ENCODE measurements at regions not wholly inside any gene's neighbourhood (a gene's known extent, or its start where the extent isn't known, plus 50 kb on each side); places are given as distances from the start of the nearest gene placed in this dataset.
"Not testable (repeated sequence)": the region's sequence is repeated elsewhere in the genome, so short reads cannot be mapped to it uniquely, and the experiment has no call there.

DNA sequence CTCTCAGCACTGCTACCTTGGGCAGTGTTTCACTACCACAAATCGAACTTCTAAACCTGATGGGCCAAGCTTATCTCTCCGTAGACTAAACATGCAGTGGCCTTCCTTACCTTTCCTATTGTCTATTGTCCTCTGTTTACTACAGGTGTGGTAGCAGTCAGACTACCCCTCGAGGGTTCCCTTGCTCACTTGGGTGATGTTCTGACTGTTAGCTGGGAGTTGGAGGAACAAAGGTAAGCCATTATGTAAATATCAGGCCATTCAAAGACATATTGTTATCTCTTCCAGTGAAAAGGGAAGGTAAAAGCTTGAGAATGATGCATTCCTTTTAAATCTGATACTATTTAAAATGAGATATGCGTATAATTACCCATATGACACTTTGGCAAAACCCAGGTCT lies 828.3 kb upstream of the EEF2KMT start:
- DNase-seq (ENCODE audit: low read depth) = no peak

- no peak for DNase-seq (ENCODE audit: low read depth)
Observed at GRCh38 chr16:5922686-5923085, 825.1 kb upstream of the EEF2KMT start.

- DNase-seq (ENCODE audit: low read depth) = no peak
Observed at GRCh38 chr16:5918567-5919130, 821.1 kb upstream of the EEF2KMT start.

DNA sequence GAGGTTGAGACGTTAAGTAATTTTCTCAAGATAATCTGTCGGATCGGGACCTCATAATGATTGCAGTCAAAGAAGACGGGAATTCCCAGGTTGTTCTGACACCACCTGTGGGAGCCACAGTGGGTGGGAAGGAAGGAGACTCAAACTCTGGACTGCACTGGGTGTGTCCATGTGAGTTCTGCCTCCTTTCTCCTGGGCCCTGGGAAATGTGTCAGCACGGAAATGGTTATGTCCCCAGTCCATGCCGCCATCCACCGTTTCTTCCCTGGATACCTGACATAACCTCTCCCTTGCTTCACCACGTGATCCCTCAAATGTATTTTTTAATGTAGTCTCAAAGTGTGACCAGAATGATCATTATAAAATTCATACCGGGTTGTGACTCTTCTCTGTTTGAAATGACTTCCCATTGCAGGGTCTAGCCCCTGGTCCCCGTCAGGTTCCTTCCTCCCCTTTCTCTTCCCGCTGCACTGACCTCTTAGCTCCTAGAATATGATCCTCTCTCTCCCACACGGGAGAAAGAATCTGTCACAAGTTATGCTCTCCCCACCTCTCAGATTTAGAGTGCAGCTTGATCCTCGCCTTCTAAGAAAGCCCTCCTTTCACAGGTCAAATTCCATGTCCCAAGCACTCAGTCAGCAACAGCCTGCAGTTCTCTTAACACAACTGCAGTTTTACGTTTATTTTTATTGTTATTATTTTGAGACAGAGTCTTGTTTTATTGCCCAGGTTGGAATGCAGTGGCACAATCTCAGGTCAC lies 820.0 kb upstream of the EEF2KMT start:
- DNase-seq (ENCODE audit: low read depth) = peak; percentile 31

- peak; percentile 94 for DNase-seq (ENCODE audit: low read depth)
Observed at GRCh38 chr16:5916711-5917191, 819.2 kb upstream of the EEF2KMT start.

- no peak for DNase-seq (ENCODE audit: low read depth)
Observed at GRCh38 chr16:5911241-5911640, 813.6 kb upstream of the EEF2KMT start.

- not testable (repeated sequence) for DNase-seq (ENCODE audit: low read depth)
Observed at GRCh38 chr16:5909556-5909955, 812.0 kb upstream of the EEF2KMT start.

- DNase-seq (ENCODE audit: low read depth) = no peak
Observed at GRCh38 chr16:5907544-5907943, 809.9 kb upstream of the EEF2KMT start.

- DNase-seq (ENCODE audit: low read depth) = no peak
Observed at GRCh38 chr16:5906351-5906750, 808.8 kb upstream of the EEF2KMT start.

GRCh38 chr16:5905935-5906334 lies 808.3 kb upstream of the EEF2KMT start:
- DNase-seq (ENCODE audit: low read depth) = peak; percentile 94

DNA sequence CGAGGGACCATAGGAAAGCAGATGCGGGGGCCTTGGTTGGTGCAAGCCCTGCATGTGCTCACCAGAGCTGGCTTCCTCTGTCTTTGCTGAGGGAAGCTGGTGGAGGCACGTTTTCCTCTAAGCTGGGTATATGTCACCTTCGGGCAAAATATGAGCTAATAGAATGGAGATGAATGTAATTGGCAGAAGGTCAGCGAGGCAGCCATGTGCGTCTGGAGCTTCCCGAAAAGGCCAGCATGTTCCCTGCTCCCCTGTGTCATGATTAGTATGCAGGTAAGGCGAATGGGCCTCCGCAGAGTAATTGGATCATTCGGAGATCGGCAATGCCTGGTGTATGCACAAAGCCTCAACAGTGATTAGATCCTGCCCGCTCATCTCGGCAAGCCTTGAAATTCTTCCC lies 806.2 kb upstream of the EEF2KMT start:
- DNase-seq (ENCODE audit: low read depth) = no peak

DNA sequence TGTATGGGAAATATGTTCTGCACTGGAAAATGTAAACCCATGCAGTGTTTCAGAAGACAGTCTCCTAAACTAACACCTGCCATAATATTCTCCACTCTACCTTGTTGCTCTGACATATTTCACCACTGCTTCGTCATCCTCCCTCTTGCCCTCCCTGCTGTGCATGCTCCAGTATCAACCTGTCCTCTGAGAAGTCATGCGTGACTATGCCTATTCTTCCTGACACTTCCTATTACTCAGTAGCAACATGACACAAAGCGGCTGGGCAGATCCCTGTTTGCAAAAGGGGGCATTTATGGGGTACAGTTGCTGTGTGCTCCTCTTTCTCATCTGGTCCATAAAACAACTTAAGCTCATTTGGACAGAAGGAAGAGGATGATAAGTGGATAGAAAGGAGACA lies 805.6 kb upstream of the EEF2KMT start:
- DNase-seq (ENCODE audit: low read depth) = peak; percentile 52

DNA sequence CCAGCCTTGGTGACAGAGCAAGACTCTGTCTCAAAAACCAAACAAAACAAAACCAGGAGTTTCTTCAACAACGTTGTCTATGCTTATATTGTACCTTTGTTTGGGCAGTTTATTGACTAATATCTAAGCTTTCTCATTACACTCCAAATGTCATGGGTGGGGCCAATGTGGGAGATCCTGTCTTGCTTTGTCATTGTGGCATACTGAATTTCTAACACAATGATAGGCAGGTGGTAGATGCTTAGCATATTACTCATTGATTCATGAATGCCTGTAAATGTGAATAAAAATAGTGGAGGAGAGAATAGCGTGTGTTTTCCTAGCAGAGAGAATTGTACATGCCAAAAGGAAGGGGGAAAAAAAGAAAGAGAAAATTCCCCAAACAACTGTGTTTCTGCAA lies 802.5 kb upstream of the EEF2KMT start:
- peak; percentile 59 for DNase-seq (ENCODE audit: low read depth)

DNA sequence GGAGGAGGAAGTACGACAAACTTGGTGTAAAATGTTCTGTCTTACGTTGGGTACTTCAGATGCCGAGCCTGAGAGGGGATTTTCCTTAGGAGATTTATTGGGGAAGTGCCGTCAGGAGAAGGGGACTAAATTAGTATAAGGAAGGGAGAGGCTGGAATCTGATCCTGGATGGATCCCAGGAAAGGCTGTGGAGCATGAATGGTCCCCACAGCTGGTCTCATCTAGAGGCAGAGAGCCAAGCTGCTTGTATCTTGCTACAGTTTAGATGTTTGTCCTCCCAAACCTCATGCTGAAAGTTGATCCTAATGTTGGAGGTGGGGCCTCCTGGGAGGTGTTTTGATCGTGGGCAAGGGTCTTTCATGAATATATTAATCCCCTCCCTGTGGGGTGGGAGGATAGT lies 798.4 kb upstream of the EEF2KMT start:
- no peak for DNase-seq (ENCODE audit: low read depth)

GRCh38 chr16:5895137-5895536 lies 797.5 kb upstream of the EEF2KMT start:
- DNase-seq (ENCODE audit: low read depth) = peak; percentile 85

DNA sequence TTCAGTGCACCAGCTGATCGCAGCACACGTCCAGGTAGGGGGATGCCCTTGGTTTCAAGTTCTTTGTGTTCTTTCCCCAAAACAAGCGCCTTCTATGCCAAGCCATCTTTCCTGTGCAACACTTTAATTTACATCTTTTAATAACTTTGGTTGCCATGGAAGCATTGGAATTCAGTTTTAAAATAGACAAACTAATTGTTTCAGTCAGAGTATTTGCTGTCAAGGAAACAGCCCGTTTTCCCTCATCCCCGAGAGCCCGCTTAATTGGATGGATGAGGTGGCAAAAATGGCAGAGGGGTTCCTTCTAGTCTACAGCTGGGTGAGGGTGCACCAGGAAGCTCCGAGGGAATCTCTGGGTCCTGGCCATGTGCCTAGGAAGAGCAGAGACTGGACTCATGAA lies 793.7 kb upstream of the EEF2KMT start:
- no peak for DNase-seq (ENCODE audit: low read depth)

- no peak for DNase-seq (ENCODE audit: low read depth)
Observed at GRCh38 chr16:5885521-5885920, 787.9 kb upstream of the EEF2KMT start.

GRCh38 chr16:5884996-5885395 lies 787.4 kb upstream of the EEF2KMT start:
- no peak for DNase-seq (ENCODE audit: low read depth)

- no peak for DNase-seq (ENCODE audit: low read depth)
Observed at GRCh38 chr16:5884339-5884738, 786.7 kb upstream of the EEF2KMT start.

GRCh38 chr16:5882087-5882640 lies 784.6 kb upstream of the EEF2KMT start:
- no peak for DNase-seq (ENCODE audit: low read depth)

DNA sequence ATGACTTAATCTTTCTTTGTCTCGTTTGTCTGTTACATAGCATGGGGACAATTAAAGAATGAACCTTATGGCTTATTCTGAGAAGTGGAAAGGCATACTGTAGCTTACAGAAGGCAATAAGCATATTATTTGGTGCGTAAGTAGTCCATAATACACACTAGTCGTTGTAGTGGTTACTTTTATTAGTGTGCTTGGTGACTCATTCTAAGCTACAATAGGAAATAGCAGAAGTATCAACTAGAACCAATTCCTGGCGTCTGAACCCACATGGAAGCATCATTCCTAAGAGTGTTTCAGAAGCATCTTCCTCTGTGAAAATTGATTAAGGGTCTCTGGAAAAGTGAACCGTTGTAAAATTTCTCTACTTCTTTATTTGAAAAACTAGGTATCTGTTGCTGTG lies 777.8 kb upstream of the EEF2KMT start:
- peak; percentile 75 for DNase-seq (ENCODE audit: low read depth)

DNA sequence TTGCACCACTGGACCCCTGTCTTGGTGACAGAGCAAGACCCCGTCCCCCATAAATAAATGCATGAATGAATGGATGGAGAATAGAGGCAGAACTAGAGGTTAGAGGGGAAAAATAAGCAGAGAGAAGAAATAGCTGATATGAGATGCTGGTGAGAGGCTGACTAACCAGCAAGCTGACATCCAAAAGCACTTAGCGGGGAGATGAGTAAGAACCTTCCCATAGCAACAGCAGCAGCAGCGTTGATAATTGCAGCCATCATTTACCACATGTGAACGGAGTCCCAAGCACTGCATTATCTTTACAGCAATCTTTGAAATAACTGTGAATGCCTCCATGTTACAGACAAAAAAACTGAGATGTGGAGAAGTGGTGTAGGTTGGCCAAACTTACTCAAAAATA lies 777.3 kb upstream of the EEF2KMT start:
- peak; percentile 79 for DNase-seq (ENCODE audit: low read depth)

- no peak for DNase-seq (ENCODE audit: low read depth)
Observed at GRCh38 chr16:5873221-5873620, 775.6 kb upstream of the EEF2KMT start.
